PC-9 (cell line): ENCODE measurements at regions not wholly inside any gene's neighbourhood (a gene's known extent, or its start where the extent isn't known, plus 50 kb on each side); places are given as distances from the start of the nearest gene placed in this dataset.

ENCODE experiments used
- BruUV-seq: library from RNA; stranded (reverse); fragments of 400-500 nt; replicated peaks from 2 replicates; lab custom pipeline; 2021; lab: Mats Ljungman, UMichigan
- CTCF ChIA-PET: fragments of 300-600 bp; sonication (Branson Sonifier 250); formaldehyde crosslinking; loops from one replicate; lab custom pipeline; 2022; ENCODE audit warnings: antibody characterized with exemption; lab: Charles Lee
- POLR2A ChIA-PET: fragments of 300-600 bp; sonication (Branson Sonifier 250); formaldehyde crosslinking; loops from one replicate; lab custom pipeline; 2022; ENCODE audit warnings: antibody characterized with exemption; ENCODE audit not compliant: unreplicated experiment; lab: Charles Lee
- DNase-seq, 2 experiments: peaks; one replicate each; pipeline versions ENCODE4 v3.0.0 to v3.0.0-alpha.2; 2015 to 2022; ENCODE audit warnings: mixed read lengths in 1 of 2
- H2AFZ ChIP-seq: fragments of 200-600 bp; sonication (generic); 2 replicates; pipeline ENCODE4 v1.8.1; 2017; ENCODE audit warnings: antibody characterized with exemption
- H3F3A ChIP-seq: fragments of 200-600 bp; sonication (generic); 2 replicates; pipeline ENCODE4 v1.8.1; 2017; ENCODE audit warnings: antibody characterized with exemption, mild to moderate bottlenecking, low read depth; ENCODE audit not compliant: insufficient read depth
- H3K27ac ChIP-seq: fragments of 200-600 bp; sonication (generic); 2 replicates; pipeline ENCODE4 v1.6.1; 2016; ENCODE audit warnings: mixed run types
- H3K27me3 ChIP-seq: fragments of 200-600 bp; sonication (generic); 2 replicates; pipeline ENCODE4 v1.6.1; 2016; ENCODE audit warnings: low read depth, mixed run types; ENCODE audit not compliant: insufficient read depth
- H3K36me3 ChIP-seq: fragments of 200-600 bp; sonication (generic); 2 replicates; pipeline ENCODE4 v1.6.1; 2016; ENCODE audit warnings: low read depth, mixed run types
- H3K4me1 ChIP-seq: fragments of 200-600 bp; sonication (generic); replicated peaks from 2 replicates; pipeline ENCODE4 v1.6.1; 2016; ENCODE audit warnings: mixed run types; ENCODE audit not compliant: insufficient read depth
- H3K4me2 ChIP-seq: fragments of 200-600 bp; sonication (generic); 2 replicates; pipeline ENCODE4 v1.6.1; 2017; ENCODE audit warnings: mixed run types
- H3K4me3 ChIP-seq: fragments of 200-600 bp; sonication (generic); 2 replicates; pipeline ENCODE4 v1.6.1; 2016; ENCODE audit warnings: mixed run types
- H3K79me2 ChIP-seq: fragments of 200-600 bp; sonication (generic); 2 replicates; pipeline ENCODE4 v1.6.1; 2017; ENCODE audit warnings: low read depth, mixed run types
- H3K9me2 ChIP-seq: fragments of 200-600 bp; sonication (generic); 2 replicates; pipeline ENCODE4 v1.8.1; 2017; ENCODE audit warnings: mild to moderate bottlenecking; ENCODE audit not compliant: insufficient read depth
- H3K9me3 ChIP-seq: fragments of 200-600 bp; sonication (generic); 2 replicates; pipeline ENCODE4 v1.8.1; 2016; ENCODE audit warnings: low read depth; ENCODE audit not compliant: insufficient read depth
- H4K20me1 ChIP-seq: fragments of 200-600 bp; sonication (generic); 2 replicates; pipeline ENCODE4 v1.8.1; 2017; ENCODE audit not compliant: insufficient read depth
- EZH2 ChIP-seq: fragments of 200-600 bp; sonication (generic); IDR thresholded peaks from 2 replicates; pipeline ENCODE4 v1.8.0; 2017; ENCODE audit warnings: antibody characterized with exemption, low read depth
- intact Hi-C: fragments of 100-400 bp; cut with micrococcal nuclease; formaldehyde crosslinking; loops from one replicate; pipeline ENCODE4 v1.10.0; 2022; ENCODE audit not compliant: unreplicated experiment
- TF ChIP-seq, protein P1 (sequence below): fragments of 200-600 bp; sonication (generic); conservative IDR thresholded peaks from 2 replicates; pipeline ENCODE4 v1.6.1; 2017; ENCODE audit warnings: mixed run types, antibody characterized with exemption, mild to moderate bottlenecking, moderate library complexity

DNA sequence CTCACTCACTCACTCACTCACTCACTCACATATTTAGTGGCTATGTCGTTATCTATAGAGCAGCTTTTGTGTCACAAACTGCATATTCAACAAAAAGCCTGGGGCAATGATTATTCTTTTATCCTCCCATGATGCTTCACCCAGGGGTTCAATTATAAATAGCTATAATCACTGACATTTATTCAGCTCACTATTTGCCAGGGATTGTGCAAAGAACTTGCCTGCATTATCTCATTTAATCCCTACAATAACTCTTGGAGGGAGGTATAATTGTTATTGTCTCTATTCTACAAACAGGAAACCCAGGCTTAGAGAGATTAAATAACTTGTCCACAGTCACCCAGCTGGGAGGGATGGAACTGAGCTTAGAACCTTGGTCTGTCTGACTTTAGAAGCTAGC lies 298.0 kb upstream of the MSX2 start:
- Histone ChIP-seq H3K27me3 (peaks cover 87% of the 10 kb centered on the region), H3K4me1 (no peaks in the 10 kb centered on the region), H3K4me3 (no peak overlapping the region), H4K20me1 (no peaks in the 10 kb centered on the region; the same call in 1 of the 2 replicates), H3K79me2 (no peaks in the 10 kb centered on the region), H3K9me3 (no peaks in the 10 kb centered on the region), H3K4me2 (no peak overlapping the region), H3K9me2 (no peaks in the 10 kb centered on the region), H2AFZ (no peak overlapping the region), H3K36me3 (no peaks in the 10 kb centered on the region), H3F3A (no peaks in the 10 kb centered on the region), H3K27ac (no peak overlapping the region)
- no peak for DNase-seq
- intact Hi-C loops = no loop called here
- TF ChIP-seq EZH2 = no peak
- TF ChIP-seq, protein P1, sequence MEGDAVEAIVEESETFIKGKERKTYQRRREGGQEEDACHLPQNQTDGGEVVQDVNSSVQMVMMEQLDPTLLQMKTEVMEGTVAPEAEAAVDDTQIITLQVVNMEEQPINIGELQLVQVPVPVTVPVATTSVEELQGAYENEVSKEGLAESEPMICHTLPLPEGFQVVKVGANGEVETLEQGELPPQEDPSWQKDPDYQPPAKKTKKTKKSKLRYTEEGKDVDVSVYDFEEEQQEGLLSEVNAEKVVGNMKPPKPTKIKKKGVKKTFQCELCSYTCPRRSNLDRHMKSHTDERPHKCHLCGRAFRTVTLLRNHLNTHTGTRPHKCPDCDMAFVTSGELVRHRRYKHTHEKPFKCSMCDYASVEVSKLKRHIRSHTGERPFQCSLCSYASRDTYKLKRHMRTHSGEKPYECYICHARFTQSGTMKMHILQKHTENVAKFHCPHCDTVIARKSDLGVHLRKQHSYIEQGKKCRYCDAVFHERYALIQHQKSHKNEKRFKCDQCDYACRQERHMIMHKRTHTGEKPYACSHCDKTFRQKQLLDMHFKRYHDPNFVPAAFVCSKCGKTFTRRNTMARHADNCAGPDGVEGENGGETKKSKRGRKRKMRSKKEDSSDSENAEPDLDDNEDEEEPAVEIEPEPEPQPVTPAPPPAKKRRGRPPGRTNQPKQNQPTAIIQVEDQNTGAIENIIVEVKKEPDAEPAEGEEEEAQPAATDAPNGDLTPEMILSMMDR = no peak
- ChIA-PET POLR2A (no interaction called here), CTCF (no interaction called here)
- no TSS peak for BruUV-seq

DNA sequence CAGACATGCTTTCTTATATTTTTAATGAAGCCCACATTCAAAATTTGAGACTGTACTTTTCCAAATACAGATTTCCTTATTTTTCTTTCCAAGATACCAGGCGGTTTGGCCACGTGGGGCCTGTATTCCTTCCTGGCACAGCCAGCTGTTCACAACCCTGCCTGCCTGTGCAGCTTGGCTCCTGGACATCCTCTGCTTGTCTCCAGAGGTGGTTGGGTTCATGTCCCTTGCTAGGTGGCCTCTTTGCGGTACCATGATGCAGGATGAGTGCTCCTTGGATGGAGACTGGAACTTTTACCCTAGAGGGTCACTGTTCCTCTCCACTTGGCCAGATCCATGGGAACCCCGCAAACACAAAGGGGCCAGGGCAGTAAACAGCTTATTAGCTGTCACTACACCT lies 297.5 kb upstream of the MSX2 start:
- Histone ChIP-seq H3K27ac (no peak overlapping the region), H4K20me1 (no peaks in the 10 kb centered on the region; the same call in 1 of the 2 replicates), H3F3A (no peaks in the 10 kb centered on the region), H3K79me2 (no peaks in the 10 kb centered on the region), H2AFZ (no peak overlapping the region), H3K4me1 (no peaks in the 10 kb centered on the region), H3K4me2 (no peak overlapping the region), H3K36me3 (no peaks in the 10 kb centered on the region), H3K27me3 (peaks cover 91% of the 10 kb centered on the region), H3K9me2 (no peaks in the 10 kb centered on the region), H3K4me3 (no peak overlapping the region), H3K9me3 (no peaks in the 10 kb centered on the region)
- BruUV-seq = no TSS peak
- CTCF ChIA-PET = no interaction called here
- no peak for DNase-seq
- TF ChIP-seq EZH2 = no peak
- TF ChIP-seq, protein P1 = no peak
- intact Hi-C loops = no loop called here
- POLR2A ChIA-PET = no interaction called here

DNA sequence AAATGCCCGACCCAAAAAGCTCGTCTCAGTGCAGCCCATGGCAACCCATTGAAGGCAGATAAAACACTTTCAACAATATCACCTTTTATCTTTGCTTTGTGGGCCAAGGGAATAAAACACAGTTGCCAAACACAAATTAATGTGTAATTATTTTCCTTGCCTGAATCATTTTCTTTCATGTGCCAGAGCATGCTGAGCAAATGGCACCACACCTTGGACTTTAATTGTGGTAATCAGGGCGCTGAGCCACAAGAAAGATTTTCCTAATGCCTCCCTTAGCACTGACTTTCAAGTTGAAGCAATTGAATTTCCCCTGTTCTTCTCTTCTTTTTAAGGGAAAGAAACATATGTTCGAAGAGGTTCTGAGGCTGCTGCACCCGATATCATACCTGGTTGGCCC lies 297.1 kb upstream of the MSX2 start:
- H3K79me2 ChIP-seq = no peaks in the 10 kb centered on the region
- no TSS peak for BruUV-seq
- no peaks in the 10 kb centered on the region for H3K9me2 ChIP-seq
- H3K27me3 ChIP-seq = peaks cover 90% of the 10 kb centered on the region
- TF ChIP-seq, protein P1 = no peak
- TF ChIP-seq EZH2 = no peak
- H3K4me3 ChIP-seq = no peak overlapping the region
- intact Hi-C loops = no loop called here
- DNase-seq = no peak
- H3F3A ChIP-seq = no peaks in the 10 kb centered on the region
- POLR2A ChIA-PET = no interaction called here
- no peaks in the 10 kb centered on the region for H3K9me3 ChIP-seq
- no peak overlapping the region for H2AFZ ChIP-seq
- H3K4me2 ChIP-seq = no peak overlapping the region
- H4K20me1 ChIP-seq = no peaks in the 10 kb centered on the region; the same call in 1 of the 2 replicates
- H3K4me1 ChIP-seq = no peaks in the 10 kb centered on the region
- CTCF ChIA-PET = no interaction called here
- no peak overlapping the region for H3K27ac ChIP-seq
- H3K36me3 ChIP-seq = no peaks in the 10 kb centered on the region
